Breast epithelium (tissue), 3 donors: ENCODE measurements at regions not wholly inside any gene's neighbourhood (a gene's known extent, or its start where the extent isn't known, plus 50 kb on each side); places are given as distances from the start of the nearest gene placed in this dataset.

Experiments
- POLR2A ChIP-seq: fragments of 450-650 bp; IDR thresholded peaks from one replicate; pipeline ENCODE4 v1.6.1; 2016; ENCODE audit warnings: antibody characterized with exemption, mild to moderate bottlenecking, moderate library complexity
- TF ChIP-seq, protein P1 (sequence below), 3 donors: fragments of 450-650 bp; IDR thresholded peaks; one replicate each; pipeline ENCODE4 v1.5.1; 2016 to 2017; ENCODE audit warnings: antibody characterized with exemption in 3 of 3, mild to moderate bottlenecking in 3 of 3, moderate library complexity in 3 of 3

DNA sequence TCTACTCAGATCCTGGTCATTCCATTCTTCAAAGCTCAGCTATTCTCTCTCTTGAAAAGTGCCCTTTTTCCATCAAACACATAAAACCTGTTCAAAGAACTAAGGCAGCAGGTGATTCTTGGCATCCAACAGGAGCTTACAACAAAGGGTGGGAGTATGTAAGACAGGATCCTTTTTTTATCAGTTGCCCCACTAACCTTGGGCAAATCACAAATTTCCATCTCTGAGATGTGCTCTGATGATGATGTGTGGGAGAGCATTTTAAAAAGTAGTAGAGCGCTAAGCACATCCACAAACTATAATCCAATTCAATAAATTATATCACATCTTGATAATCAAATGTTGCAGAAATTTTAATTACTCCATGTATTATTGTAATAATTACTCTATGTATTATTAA, 53.7 kb upstream of the FDX1 start:
- TF ChIP-seq, protein P1, sequence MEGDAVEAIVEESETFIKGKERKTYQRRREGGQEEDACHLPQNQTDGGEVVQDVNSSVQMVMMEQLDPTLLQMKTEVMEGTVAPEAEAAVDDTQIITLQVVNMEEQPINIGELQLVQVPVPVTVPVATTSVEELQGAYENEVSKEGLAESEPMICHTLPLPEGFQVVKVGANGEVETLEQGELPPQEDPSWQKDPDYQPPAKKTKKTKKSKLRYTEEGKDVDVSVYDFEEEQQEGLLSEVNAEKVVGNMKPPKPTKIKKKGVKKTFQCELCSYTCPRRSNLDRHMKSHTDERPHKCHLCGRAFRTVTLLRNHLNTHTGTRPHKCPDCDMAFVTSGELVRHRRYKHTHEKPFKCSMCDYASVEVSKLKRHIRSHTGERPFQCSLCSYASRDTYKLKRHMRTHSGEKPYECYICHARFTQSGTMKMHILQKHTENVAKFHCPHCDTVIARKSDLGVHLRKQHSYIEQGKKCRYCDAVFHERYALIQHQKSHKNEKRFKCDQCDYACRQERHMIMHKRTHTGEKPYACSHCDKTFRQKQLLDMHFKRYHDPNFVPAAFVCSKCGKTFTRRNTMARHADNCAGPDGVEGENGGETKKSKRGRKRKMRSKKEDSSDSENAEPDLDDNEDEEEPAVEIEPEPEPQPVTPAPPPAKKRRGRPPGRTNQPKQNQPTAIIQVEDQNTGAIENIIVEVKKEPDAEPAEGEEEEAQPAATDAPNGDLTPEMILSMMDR (IDR thresholded peaks at IDR 0.05) = no peak
- no peak for TF ChIP-seq POLR2A
